ENCODE measurements at regions not wholly inside any gene's neighbourhood (a gene's known extent, or its start where the extent isn't known, plus 50 kb on each side); places are given as distances from the start of the nearest gene placed in this dataset.
"Not testable (repeated sequence)": the region's sequence is repeated elsewhere in the genome, so short reads cannot be mapped to it uniquely, and the experiment has no call there.

DNA sequence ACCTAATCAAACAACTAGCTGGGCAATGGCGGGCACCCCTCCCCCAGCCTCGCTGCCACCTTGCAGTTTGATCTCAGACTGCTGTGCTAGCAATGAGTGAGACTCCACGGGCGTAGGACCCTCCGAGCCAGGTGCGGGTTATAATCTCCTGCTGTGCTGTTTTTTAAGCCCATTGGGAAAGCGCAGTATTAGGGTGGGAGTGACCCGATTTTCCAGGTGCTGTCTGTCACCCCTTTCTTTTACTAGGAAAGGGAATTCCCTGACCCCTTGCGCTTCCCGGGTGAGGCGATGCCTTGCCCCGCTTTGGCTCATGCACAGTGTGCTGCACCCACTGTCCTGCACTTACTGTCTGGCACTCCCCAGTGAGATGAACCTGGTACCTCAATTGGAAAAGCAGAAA lies 163.3 kb upstream of the GHR start:
- TF ChIP-seq, protein P1, sequence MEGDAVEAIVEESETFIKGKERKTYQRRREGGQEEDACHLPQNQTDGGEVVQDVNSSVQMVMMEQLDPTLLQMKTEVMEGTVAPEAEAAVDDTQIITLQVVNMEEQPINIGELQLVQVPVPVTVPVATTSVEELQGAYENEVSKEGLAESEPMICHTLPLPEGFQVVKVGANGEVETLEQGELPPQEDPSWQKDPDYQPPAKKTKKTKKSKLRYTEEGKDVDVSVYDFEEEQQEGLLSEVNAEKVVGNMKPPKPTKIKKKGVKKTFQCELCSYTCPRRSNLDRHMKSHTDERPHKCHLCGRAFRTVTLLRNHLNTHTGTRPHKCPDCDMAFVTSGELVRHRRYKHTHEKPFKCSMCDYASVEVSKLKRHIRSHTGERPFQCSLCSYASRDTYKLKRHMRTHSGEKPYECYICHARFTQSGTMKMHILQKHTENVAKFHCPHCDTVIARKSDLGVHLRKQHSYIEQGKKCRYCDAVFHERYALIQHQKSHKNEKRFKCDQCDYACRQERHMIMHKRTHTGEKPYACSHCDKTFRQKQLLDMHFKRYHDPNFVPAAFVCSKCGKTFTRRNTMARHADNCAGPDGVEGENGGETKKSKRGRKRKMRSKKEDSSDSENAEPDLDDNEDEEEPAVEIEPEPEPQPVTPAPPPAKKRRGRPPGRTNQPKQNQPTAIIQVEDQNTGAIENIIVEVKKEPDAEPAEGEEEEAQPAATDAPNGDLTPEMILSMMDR (tag by site-specific recombination; IDR thresholded peaks at IDR 0.05), result not testable (repeated sequence)
- TF ChIP-seq MEIS1 (CRISPR knock-in tag; IDR thresholded peaks at IDR 0.05; ENCODE audit: borderline replicate concordance); SP2 (tag by site-specific recombination; IDR thresholded peaks at IDR 0.05); SP7 (tag by site-specific recombination; IDR thresholded peaks at IDR 0.05); ZNF76 (tag by site-specific recombination; IDR thresholded peaks at IDR 0.05; ENCODE audit: borderline replicate concordance, low read depth); GFI1B (tag by site-specific recombination; IDR thresholded peaks at IDR 0.05); ZNF561 (tag by site-specific recombination; IDR thresholded peaks at IDR 0.05; ENCODE audit: borderline replicate concordance); YY1 (tag by site-specific recombination; IDR thresholded peaks at IDR 0.05); ZNF112 (tag by site-specific recombination; IDR thresholded peaks at IDR 0.05); ZNF341 (tag by site-specific recombination; IDR thresholded peaks at IDR 0.05; ENCODE audit: low read depth); BCL11A (tag by site-specific recombination; IDR thresholded peaks at IDR 0.05; ENCODE audit: low read depth): not testable (repeated sequence)
- TF ChIP-seq, protein P2, sequence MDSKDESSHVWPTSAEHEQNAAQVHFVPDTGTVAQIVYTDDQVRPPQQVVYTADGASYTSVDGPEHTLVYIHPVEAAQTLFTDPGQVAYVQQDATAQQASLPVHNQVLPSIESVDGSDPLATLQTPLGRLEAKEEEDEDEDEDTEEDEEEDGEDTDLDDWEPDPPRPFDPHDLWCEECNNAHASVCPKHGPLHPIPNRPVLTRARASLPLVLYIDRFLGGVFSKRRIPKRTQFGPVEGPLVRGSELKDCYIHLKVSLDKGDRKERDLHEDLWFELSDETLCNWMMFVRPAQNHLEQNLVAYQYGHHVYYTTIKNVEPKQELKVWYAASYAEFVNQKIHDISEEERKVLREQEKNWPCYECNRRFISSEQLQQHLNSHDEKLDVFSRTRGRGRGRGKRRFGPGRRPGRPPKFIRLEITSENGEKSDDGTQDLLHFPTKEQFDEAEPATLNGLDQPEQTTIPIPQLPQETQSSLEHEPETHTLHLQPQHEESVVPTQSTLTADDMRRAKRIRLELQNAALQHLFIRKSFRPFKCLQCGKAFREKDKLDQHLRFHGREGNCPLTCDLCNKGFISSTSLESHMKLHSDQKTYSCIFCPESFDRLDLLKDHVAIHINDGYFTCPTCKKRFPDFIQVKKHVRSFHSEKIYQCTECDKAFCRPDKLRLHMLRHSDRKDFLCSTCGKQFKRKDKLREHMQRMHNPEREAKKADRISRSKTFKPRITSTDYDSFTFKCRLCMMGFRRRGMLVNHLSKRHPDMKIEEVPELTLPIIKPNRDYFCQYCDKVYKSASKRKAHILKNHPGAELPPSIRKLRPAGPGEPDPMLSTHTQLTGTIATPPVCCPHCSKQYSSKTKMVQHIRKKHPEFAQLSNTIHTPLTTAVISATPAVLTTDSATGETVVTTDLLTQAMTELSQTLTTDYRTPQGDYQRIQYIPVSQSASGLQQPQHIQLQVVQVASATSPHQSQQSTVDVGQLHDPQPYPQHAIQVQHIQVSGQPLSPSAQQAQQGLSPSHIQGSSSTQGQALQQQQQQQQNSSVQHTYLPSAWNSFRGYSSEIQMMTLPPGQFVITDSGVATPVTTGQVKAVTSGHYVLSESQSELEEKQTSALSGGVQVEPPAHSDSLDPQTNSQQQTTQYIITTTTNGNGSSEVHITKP (tag by site-specific recombination; IDR thresholded peaks at IDR 0.05), result not testable (repeated sequence)
- TF ChIP-seq, protein P3, sequence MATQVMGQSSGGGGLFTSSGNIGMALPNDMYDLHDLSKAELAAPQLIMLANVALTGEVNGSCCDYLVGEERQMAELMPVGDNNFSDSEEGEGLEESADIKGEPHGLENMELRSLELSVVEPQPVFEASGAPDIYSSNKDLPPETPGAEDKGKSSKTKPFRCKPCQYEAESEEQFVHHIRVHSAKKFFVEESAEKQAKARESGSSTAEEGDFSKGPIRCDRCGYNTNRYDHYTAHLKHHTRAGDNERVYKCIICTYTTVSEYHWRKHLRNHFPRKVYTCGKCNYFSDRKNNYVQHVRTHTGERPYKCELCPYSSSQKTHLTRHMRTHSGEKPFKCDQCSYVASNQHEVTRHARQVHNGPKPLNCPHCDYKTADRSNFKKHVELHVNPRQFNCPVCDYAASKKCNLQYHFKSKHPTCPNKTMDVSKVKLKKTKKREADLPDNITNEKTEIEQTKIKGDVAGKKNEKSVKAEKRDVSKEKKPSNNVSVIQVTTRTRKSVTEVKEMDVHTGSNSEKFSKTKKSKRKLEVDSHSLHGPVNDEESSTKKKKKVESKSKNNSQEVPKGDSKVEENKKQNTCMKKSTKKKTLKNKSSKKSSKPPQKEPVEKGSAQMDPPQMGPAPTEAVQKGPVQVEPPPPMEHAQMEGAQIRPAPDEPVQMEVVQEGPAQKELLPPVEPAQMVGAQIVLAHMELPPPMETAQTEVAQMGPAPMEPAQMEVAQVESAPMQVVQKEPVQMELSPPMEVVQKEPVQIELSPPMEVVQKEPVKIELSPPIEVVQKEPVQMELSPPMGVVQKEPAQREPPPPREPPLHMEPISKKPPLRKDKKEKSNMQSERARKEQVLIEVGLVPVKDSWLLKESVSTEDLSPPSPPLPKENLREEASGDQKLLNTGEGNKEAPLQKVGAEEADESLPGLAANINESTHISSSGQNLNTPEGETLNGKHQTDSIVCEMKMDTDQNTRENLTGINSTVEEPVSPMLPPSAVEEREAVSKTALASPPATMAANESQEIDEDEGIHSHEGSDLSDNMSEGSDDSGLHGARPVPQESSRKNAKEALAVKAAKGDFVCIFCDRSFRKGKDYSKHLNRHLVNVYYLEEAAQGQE (tag by site-specific recombination; IDR thresholded peaks at IDR 0.05), result not testable (repeated sequence)

Data from HEK293 (cell line).